HL-60 (cell line): ENCODE measurements at regions not wholly inside any gene's neighbourhood (a gene's known extent, or its start where the extent isn't known, plus 50 kb on each side); places are given as distances from the start of the nearest gene placed in this dataset.

Experiments used
- DNase-seq, 2 experiments: peaks; one replicate each; pipeline ENCODE4 v3.0.0-alpha.2; 2010 to 2020; ENCODE audit warnings: low read depth in 1 of 2, low spot score in 1 of 2
- H3K27ac ChIP-seq: fragments of 250-450 bp; sonication (Bioruptor Pico); replicated peaks from 2 replicates; pipeline ENCODE4 v1.5.1; 2020; ENCODE audit warnings: mild to moderate bottlenecking, moderate library complexity
- H3K27me3 ChIP-seq: fragments of 250-450 bp; sonication (Bioruptor Pico); 2 replicates; pipeline ENCODE4 v1.5.1; 2021; ENCODE audit warnings: mild to moderate bottlenecking, moderate library complexity; ENCODE audit not compliant: insufficient read depth, poor library complexity, severe bottlenecking
- H3K4me3 ChIP-seq: replicated peaks from 2 replicates; pipeline ENCODE4 v1.5.1; 2011; ENCODE audit warnings: mild to moderate bottlenecking, control low read depth, low read length; ENCODE audit not compliant: insufficient read depth
- CTCF ChIP-seq: IDR thresholded peaks from one replicate; pipeline ENCODE4 v1.5.1; 2011; ENCODE audit warnings: low read length, control low read depth, inconsistent platforms; ENCODE audit not compliant: insufficient read depth
- GABPA ChIP-seq: IDR thresholded peaks from 2 replicates; pipeline ENCODE4 v1.6.1; 2012; ENCODE audit warnings: low read depth
- POLR2AphosphoS5 ChIP-seq: IDR thresholded peaks from 2 replicates; pipeline ENCODE4 v1.6.1; 2012; ENCODE audit warnings: low read depth
- REST ChIP-seq: IDR thresholded peaks from 2 replicates; pipeline ENCODE4 v1.6.1; 2012; ENCODE audit warnings: low read depth; ENCODE audit not compliant: insufficient replicate concordance
- SPI1 ChIP-seq: IDR thresholded peaks from 2 replicates; pipeline ENCODE4 v1.6.1; 2012; ENCODE audit warnings: low read depth, mild to moderate bottlenecking, borderline replicate concordance

GRCh38 chr4:169852481-169852880 lies 94.7 kb upstream of the HPF1 start:
- no peak for DNase-seq
- H3K27me3 ChIP-seq, result peaks cover 3% of the 10 kb centered on the region
- no peak overlapping the region for H3K27ac ChIP-seq
- TF ChIP-seq CTCF (no peak), GABPA (no peak), POLR2AphosphoS5 (no peak), REST (no peak), SPI1 (no peak)
- no peak overlapping the region for H3K4me3 ChIP-seq

- no peak for DNase-seq
- Histone ChIP-seq H3K27me3 (peaks cover 6% of the 10 kb centered on the region), H3K4me3 (no peak overlapping the region), H3K27ac (no peak overlapping the region)
- TF ChIP-seq REST (no peak), CTCF (no peak), GABPA (no peak), SPI1 (no peak), POLR2AphosphoS5 (no peak)
These were observed 94.0 kb upstream of the HPF1 start for GRCh38 chr4:169851750-169852149.

- no peak for TF ChIP-seq CTCF
- TF ChIP-seq SPI1, result no peak
- no peak for TF ChIP-seq POLR2AphosphoS5
- no peak for TF ChIP-seq GABPA
- no peak for TF ChIP-seq REST
- no peak overlapping the region for H3K4me3 ChIP-seq
- H3K27ac ChIP-seq, result no peak overlapping the region
- no peak for DNase-seq
- H3K27me3 ChIP-seq, result peaks cover 6% of the 10 kb centered on the region
These were observed 91.7 kb upstream of the HPF1 start for GRCh38 chr4:169849456-169849855.
